Esophagus muscularis mucosa (tissue), 4 donors: ENCODE measurements at regions not wholly inside any gene's neighbourhood (a gene's known extent, or its start where the extent isn't known, plus 50 kb on each side); places are given as distances from the start of the nearest gene placed in this dataset.

Source experiments
- EP300 ChIP-seq: sonication (generic); formaldehyde crosslinking; IDR thresholded peaks from one replicate; pipeline ENCODE4 v1.6.1; 2017; ENCODE audit warnings: antibody characterized with exemption
- POLR2AphosphoS5 ChIP-seq, 2 donors: sonication (generic); formaldehyde crosslinking; IDR thresholded peaks; one replicate each; pipeline ENCODE4 v1.6.1; 2017; ENCODE audit warnings: antibody characterized with exemption in 2 of 2
- TF ChIP-seq, protein P1 (sequence below), 3 experiments: fragments of 200-600 bp in 2 of 3; fragments of 450-650 bp in 1 of 3; sonication (generic) in 2 of 3; IDR thresholded peaks; one replicate each; pipeline ENCODE4 v1.5.1; 2017 to 2019; ENCODE audit warnings: antibody characterized with exemption in 3 of 3, mild to moderate bottlenecking in 2 of 3, moderate library complexity in 1 of 3

DNA sequence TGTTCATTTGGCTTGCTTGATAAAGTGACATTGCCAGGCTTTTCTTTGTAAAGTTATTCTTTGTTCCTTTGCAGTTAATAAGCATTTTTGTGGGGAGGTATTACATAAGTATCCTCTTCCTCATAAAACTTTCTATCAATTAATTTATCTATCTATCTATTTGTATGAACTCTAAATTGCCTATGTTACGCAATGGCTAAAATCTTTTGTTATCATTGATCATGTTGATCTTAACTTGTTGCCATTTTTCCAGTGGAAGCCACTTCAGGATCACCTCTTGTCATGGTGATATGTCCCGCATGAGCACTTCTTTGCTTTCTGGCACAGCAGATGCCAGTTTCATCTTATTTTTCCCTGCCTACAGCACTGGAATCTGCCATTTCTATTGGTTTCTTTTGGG, 436.7 kb upstream of the KIF2A start:
- TF ChIP-seq, protein P1, sequence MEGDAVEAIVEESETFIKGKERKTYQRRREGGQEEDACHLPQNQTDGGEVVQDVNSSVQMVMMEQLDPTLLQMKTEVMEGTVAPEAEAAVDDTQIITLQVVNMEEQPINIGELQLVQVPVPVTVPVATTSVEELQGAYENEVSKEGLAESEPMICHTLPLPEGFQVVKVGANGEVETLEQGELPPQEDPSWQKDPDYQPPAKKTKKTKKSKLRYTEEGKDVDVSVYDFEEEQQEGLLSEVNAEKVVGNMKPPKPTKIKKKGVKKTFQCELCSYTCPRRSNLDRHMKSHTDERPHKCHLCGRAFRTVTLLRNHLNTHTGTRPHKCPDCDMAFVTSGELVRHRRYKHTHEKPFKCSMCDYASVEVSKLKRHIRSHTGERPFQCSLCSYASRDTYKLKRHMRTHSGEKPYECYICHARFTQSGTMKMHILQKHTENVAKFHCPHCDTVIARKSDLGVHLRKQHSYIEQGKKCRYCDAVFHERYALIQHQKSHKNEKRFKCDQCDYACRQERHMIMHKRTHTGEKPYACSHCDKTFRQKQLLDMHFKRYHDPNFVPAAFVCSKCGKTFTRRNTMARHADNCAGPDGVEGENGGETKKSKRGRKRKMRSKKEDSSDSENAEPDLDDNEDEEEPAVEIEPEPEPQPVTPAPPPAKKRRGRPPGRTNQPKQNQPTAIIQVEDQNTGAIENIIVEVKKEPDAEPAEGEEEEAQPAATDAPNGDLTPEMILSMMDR (IDR thresholded peaks at IDR 0.05): no peak
- TF ChIP-seq POLR2AphosphoS5 (IDR thresholded peaks at IDR 0.05) (no peak), EP300 (no peak)
